Endothelial cell of umbilical vein (primary cell): ENCODE measurements at regions not wholly inside any gene's neighbourhood (a gene's known extent, or its start where the extent isn't known, plus 50 kb on each side); places are given as distances from the start of the nearest gene placed in this dataset.

Experiments used
- BruUV-seq: library from RNA; stranded (reverse); fragments of 400-500 nt; replicated peaks from 2 replicates; lab custom pipeline; 2021; lab: Mats Ljungman, UMichigan
- CTCF ChIA-PET: fragments of 300-600, 350-600 bp; sonication (Branson Sonifier 250); formaldehyde crosslinking; loops from one replicate; lab custom pipeline; 2021; ENCODE audit warnings: antibody characterized with exemption, inconsistent platforms; lab: Charles Lee
- POLR2A ChIA-PET: fragments of 300-600, 350-600 bp; sonication (Branson Sonifier 250); formaldehyde crosslinking; loops from one replicate; lab custom pipeline; 2021; ENCODE audit warnings: antibody characterized with exemption, inconsistent platforms; lab: Charles Lee
- DNase-seq: peaks from one replicate; pipeline ENCODE4 v3.0.0-alpha.2; 2011; ENCODE audit warnings: low read depth, low spot score
- FAIRE-seq: peaks from 2 replicates; lab custom pipeline; 2011; peaks lifted over from hg19 to GRCh38; lab: Jason Lieb, UNC
- H2AFZ ChIP-seq: 2 replicates; pipeline ENCODE4 v1.6.0; 2012; ENCODE audit warnings: low read depth, low read length, control low read depth, inconsistent platforms
- H3K27ac ChIP-seq: 2 replicates; pipeline ENCODE4 v1.5.1; 2011; ENCODE audit warnings: low read depth, mild to moderate bottlenecking, control low read depth, low read length, moderate library complexity; ENCODE audit not compliant: insufficient read depth
- H3K27me3 ChIP-seq, 2 experiments: 2 replicates each; pipeline versions ENCODE4 v1.6.0 to v1.6.1; 2011; ENCODE audit warnings: low read length in 2 of 2, mixed read lengths in 1 of 2; ENCODE audit not compliant: control insufficient read depth in 2 of 2, insufficient read depth in 2 of 2
- H3K36me3 ChIP-seq, 2 experiments: 2 replicates in 1 of 2; 3 replicates in 1 of 2; pipeline ENCODE4 v1.5.1; 2011; ENCODE audit warnings: low read length in 2 of 2, mild to moderate bottlenecking in 1 of 2, moderate library complexity in 1 of 2; ENCODE audit not compliant: control insufficient read depth in 2 of 2, insufficient read depth in 2 of 2; ENCODE audit errors: extremely low read depth in 1 of 2
- H3K4me1 ChIP-seq: 3 replicates; pipeline ENCODE4 v1.5.1; 2011; ENCODE audit warnings: mild to moderate bottlenecking, low read length; ENCODE audit not compliant: control insufficient read depth, insufficient read depth; ENCODE audit errors: extremely low read depth
- H3K4me2 ChIP-seq: 2 replicates; pipeline ENCODE4 v1.6.1; 2011; ENCODE audit warnings: low read length, control low read depth, mixed read lengths; ENCODE audit not compliant: insufficient read depth
- H3K4me3 ChIP-seq, 3 experiments: fragments of 200-600 bp in 1 of 3; sonication (generic), shearing (Covaris generic) in 1 of 3; replicated peaks in 1 of 3; 2 replicates each; pipeline ENCODE4 v1.5.1; 2011 to 2016; ENCODE audit warnings: control low read depth in 3 of 3, low read length in 3 of 3, mild to moderate bottlenecking in 2 of 3, inconsistent platforms in 1 of 3, low read depth in 1 of 3, moderate library complexity in 1 of 3; ENCODE audit not compliant: insufficient read depth in 1 of 3
- H3K79me2 ChIP-seq: 2 replicates; pipeline ENCODE4 v1.6.0; 2012; ENCODE audit warnings: low read length, inconsistent platforms; ENCODE audit not compliant: control insufficient read depth, insufficient read depth
- H3K9ac ChIP-seq: replicated peaks from 2 replicates; pipeline ENCODE3; 2011; ENCODE audit warnings: low read length, control low read depth; ENCODE audit not compliant: insufficient read depth; ENCODE audit errors: extremely low read depth
- H3K9me1 ChIP-seq: replicated peaks from 3 replicates; pipeline ENCODE4 v1.6.0; 2011; ENCODE audit warnings: mild to moderate bottlenecking, low read length; ENCODE audit not compliant: control insufficient read depth, insufficient read depth; ENCODE audit errors: extremely low read depth
- H3K9me3 ChIP-seq: replicated peaks from 2 replicates; pipeline ENCODE4 v1.5.1; 2012; ENCODE audit warnings: low read length, inconsistent platforms; ENCODE audit not compliant: control insufficient read depth, insufficient read depth
- H4K20me1 ChIP-seq: replicated peaks from 2 replicates; pipeline ENCODE3; 2011; ENCODE audit warnings: mild to moderate bottlenecking, low read length; ENCODE audit not compliant: control insufficient read depth, insufficient read depth; ENCODE audit errors: extremely low read depth
- CTCF ChIP-seq, 2 donors: IDR thresholded peaks; 1 replicate in 1 of 2; 2 replicates in 1 of 2; pipeline ENCODE4 v1.5.1; 2011; ENCODE audit warnings: low read length in 2 of 2, mild to moderate bottlenecking in 2 of 2, moderate library complexity in 2 of 2, control low read depth in 1 of 2, inconsistent platforms in 1 of 2, low read depth in 1 of 2; ENCODE audit not compliant: insufficient read depth in 1 of 2; ENCODE audit errors: extremely low read depth in 1 of 2
- EZH2 ChIP-seq: IDR thresholded peaks from 2 replicates; pipeline ENCODE4 v1.6.1; 2012; ENCODE audit warnings: borderline replicate concordance, low read depth, mild to moderate bottlenecking, moderate library complexity, low read length, inconsistent platforms; ENCODE audit not compliant: severe bottlenecking
- FOS ChIP-seq: IDR thresholded peaks from 2 replicates; pipeline ENCODE4 v1.6.1; 2011; ENCODE audit warnings: mild to moderate bottlenecking, low read length, moderate library complexity, borderline replicate concordance; ENCODE audit not compliant: insufficient read depth
- GATA2 ChIP-seq: IDR thresholded peaks from 2 replicates; pipeline ENCODE4 v1.7.0; 2011; ENCODE audit warnings: low read depth, mild to moderate bottlenecking, moderate library complexity, mixed read lengths, low read length; ENCODE audit not compliant: insufficient read length, insufficient read depth
- MAX ChIP-seq: IDR thresholded peaks from 2 replicates; pipeline ENCODE4 v1.6.1; 2011; ENCODE audit not compliant: insufficient read depth, insufficient read length
- POLR2A ChIP-seq: IDR thresholded peaks from 2 replicates; pipeline ENCODE4 v1.6.1; 2012; ENCODE audit warnings: low read depth, mild to moderate bottlenecking, control low read depth, low read length
- POLR2AphosphoS5 ChIP-seq: IDR thresholded peaks from 2 replicates; pipeline ENCODE4 v1.6.1; 2012; ENCODE audit warnings: low read depth, mild to moderate bottlenecking, control low read depth, low read length, moderate library complexity; ENCODE audit not compliant: insufficient read depth
- dilution Hi-C: fragments of 300-500 bp; cut with MboI; formaldehyde crosslinking; loops from one replicate; pipeline ENCODE4 v1.15.0; 2019; ENCODE audit warnings: low sequenced_read_pairs; ENCODE audit not compliant: extremely low pct_ligation_motif_present
- intact Hi-C: fragments of 100-400 bp; cut with micrococcal nuclease; formaldehyde crosslinking; loops from one replicate; pipeline ENCODE4 v1.10.0; 2022

GRCh38 chr18:77554061-77554460 lies 304.4 kb downstream of the GALR1 start:
- no peaks in the 10 kb centered on the region for H3K4me1 ChIP-seq
- BruUV-seq: no TSS peak

GRCh38 chr18:77557046-77557587 lies 307.5 kb downstream of the GALR1 start:
- Histone ChIP-seq H3K79me2 (no peaks in the 10 kb centered on the region), H3K36me3 (no peaks in the 10 kb centered on the region), H3K27me3 (no peaks in the 10 kb centered on the region), H3K4me2 (no peak overlapping the region), H2AFZ (no peak overlapping the region), H4K20me1 (no peaks in the 10 kb centered on the region), H3K4me3 (no peak overlapping the region), H3K9me3 (peaks cover 8% of the 10 kb centered on the region), H3K9ac (no peak overlapping the region), H3K9me1 (no peaks in the 10 kb centered on the region), H3K4me1 (no peaks in the 10 kb centered on the region), H3K27ac (no peak overlapping the region)
- ChIA-PET POLR2A (no interaction called here), CTCF (no interaction called here)
- FAIRE-seq (no peak), DNase-seq (no peak)
- dilution Hi-C loops: no loop called here
- intact Hi-C loops: no loop called here
- no TSS peak for BruUV-seq
- TF ChIP-seq POLR2A (no peak), FOS (no peak), EZH2 (no peak), CTCF (IDR thresholded peaks at IDR 0.05; ENCODE audit: extremely low read depth in 1 of 2, insufficient read depth in 1 of 2, low read depth in 1 of 2, low read length in 2 of 2) (no peak), MAX (no peak), GATA2 (no peak)

More at GRCh38 chr18:77554061-77554460, 304.4 kb downstream of the GALR1 start:
- intact Hi-C loops (no loop called here), dilution Hi-C loops (no loop called here)
- no peaks in the 10 kb centered on the region for H3K9me1 ChIP-seq
- no peak overlapping the region for H3K27ac ChIP-seq
- H3K27me3 ChIP-seq: no peaks in the 10 kb centered on the region
- peaks cover 5% of the 10 kb centered on the region for H3K9me3 ChIP-seq
- H3K9ac ChIP-seq: no peak overlapping the region
- no peaks in the 10 kb centered on the region for H3K36me3 ChIP-seq
- no peak overlapping the region for H2AFZ ChIP-seq
- ChIA-PET POLR2A (no interaction called here), CTCF (no interaction called here)
- DNase-seq (no peak), FAIRE-seq (no peak)
- H3K79me2 ChIP-seq: no peaks in the 10 kb centered on the region
- H4K20me1 ChIP-seq: no peaks in the 10 kb centered on the region
- no peak overlapping the region for H3K4me3 ChIP-seq
- no peak overlapping the region for H3K4me2 ChIP-seq
- TF ChIP-seq POLR2AphosphoS5: no peak
